DOHH2 (cell line): ENCODE measurements at regions not wholly inside any gene's neighbourhood (a gene's known extent, or its start where the extent isn't known, plus 50 kb on each side); places are given as distances from the start of the nearest gene placed in this dataset.
"Not testable (repeated sequence)": the region's sequence is repeated elsewhere in the genome, so short reads cannot be mapped to it uniquely, and the experiment has no call there.

ENCODE experiments used
- EZH2phosphoT487 ChIP-seq: fragments of 200-600 bp; sonication (generic); IDR thresholded peaks from 2 replicates; pipeline ENCODE4 v1.6.1; 2017; ENCODE audit warnings: borderline replicate concordance, mild to moderate bottlenecking, antibody characterized with exemption, low read length, moderate library complexity, mixed read lengths
- TF ChIP-seq, protein P1 (sequence below): fragments of 200-600 bp; sonication (generic); IDR thresholded peaks from one replicate; pipeline ENCODE4 v1.5.1; 2014; ENCODE audit warnings: antibody characterized with exemption, mild to moderate bottlenecking, low read depth, low read length; ENCODE audit not compliant: poor library complexity, severe bottlenecking

DNA sequence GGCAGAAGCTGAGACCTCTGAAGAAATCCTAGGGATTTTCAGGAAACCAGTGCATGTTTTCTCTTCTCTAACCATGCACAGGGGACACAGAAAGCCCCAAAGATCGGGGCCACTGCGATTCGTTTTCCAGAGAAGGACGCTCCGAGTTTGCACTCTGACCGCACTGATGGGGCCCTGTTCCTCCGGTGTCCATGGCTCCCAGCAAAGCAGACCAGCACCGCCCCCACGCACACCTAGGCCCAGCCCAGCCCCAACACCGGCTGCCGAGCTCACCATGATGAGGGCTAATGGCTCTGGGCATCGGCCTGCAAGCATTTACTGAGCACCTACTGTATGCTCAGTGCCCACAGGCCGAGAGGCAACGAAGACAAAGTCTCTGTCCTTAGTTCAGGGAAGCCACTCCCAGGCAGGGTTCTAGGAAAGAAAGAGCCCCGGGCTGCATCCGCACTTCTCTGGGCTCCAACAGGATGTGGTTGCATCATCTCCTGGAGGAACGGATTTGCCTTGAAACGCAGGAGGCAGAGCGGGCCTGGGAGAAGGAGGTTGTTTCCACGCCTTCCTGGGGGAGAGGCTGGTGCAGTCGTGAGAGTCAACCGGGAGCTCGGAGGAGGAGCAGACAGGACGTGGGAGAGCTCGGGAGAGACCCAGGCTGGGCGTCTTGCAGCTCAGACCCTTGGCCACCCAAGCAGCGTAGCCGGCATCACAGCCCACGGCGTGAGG lies 5460.9 kb upstream of the TPTE start:
- TF ChIP-seq, protein P1, sequence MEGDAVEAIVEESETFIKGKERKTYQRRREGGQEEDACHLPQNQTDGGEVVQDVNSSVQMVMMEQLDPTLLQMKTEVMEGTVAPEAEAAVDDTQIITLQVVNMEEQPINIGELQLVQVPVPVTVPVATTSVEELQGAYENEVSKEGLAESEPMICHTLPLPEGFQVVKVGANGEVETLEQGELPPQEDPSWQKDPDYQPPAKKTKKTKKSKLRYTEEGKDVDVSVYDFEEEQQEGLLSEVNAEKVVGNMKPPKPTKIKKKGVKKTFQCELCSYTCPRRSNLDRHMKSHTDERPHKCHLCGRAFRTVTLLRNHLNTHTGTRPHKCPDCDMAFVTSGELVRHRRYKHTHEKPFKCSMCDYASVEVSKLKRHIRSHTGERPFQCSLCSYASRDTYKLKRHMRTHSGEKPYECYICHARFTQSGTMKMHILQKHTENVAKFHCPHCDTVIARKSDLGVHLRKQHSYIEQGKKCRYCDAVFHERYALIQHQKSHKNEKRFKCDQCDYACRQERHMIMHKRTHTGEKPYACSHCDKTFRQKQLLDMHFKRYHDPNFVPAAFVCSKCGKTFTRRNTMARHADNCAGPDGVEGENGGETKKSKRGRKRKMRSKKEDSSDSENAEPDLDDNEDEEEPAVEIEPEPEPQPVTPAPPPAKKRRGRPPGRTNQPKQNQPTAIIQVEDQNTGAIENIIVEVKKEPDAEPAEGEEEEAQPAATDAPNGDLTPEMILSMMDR, result not testable (repeated sequence)
- not testable (repeated sequence) for TF ChIP-seq EZH2phosphoT487
